Neural cell (in vitro differentiated cells): ENCODE measurements at regions not wholly inside any gene's neighbourhood (a gene's known extent, or its start where the extent isn't known, plus 50 kb on each side); places are given as distances from the start of the nearest gene placed in this dataset.

Experiments
- H2AFZ ChIP-seq: fragments of 200-600, 300-800 bp; sonication (generic), shearing (Covaris generic); 2 replicates; pipeline ENCODE4 v1.6.0; 2014; ENCODE audit warnings: low read depth, mild to moderate bottlenecking, antibody characterized with exemption, low read length, moderate library complexity
- H3F3A ChIP-seq: fragments of 200-600 bp; shearing (Covaris generic); 2 replicates; pipeline ENCODE4 v1.6.1; 2016; ENCODE audit warnings: mild to moderate bottlenecking, moderate library complexity, mixed read lengths, antibody characterized with exemption, low read length; ENCODE audit not compliant: insufficient read depth, poor library complexity, severe bottlenecking
- H3K27ac ChIP-seq: fragments of 200-600, 300-800 bp; sonication (generic), shearing (Covaris generic); 2 replicates; pipeline ENCODE4 v1.5.1; 2014; ENCODE audit warnings: mild to moderate bottlenecking, low read length, moderate library complexity
- H3K27me3 ChIP-seq: fragments of 300-800, 200-600 bp; sonication (generic), shearing (Covaris generic); 2 replicates; pipeline ENCODE4 v1.6.0; 2014; ENCODE audit warnings: mild to moderate bottlenecking, low read depth, low read length, moderate library complexity; ENCODE audit not compliant: insufficient read depth
- H3K36me3 ChIP-seq: fragments of 300-800, 200-600 bp; sonication (generic), shearing (Covaris generic); 2 replicates; pipeline ENCODE4 v1.5.1; 2014; ENCODE audit warnings: mild to moderate bottlenecking, antibody characterized with exemption, low read length, moderate library complexity; ENCODE audit not compliant: insufficient read depth
- H3K4me2 ChIP-seq: fragments of 300-800, 200-600 bp; sonication (generic), shearing (Covaris generic); 2 replicates; pipeline ENCODE4 v1.6.0; 2014; ENCODE audit warnings: mild to moderate bottlenecking, low read length
- H3K4me3 ChIP-seq: fragments of 300-800, 200-600 bp; sonication (generic), shearing (Covaris generic); 2 replicates; pipeline ENCODE4 v1.5.1; 2014; ENCODE audit warnings: mild to moderate bottlenecking, low read length, moderate library complexity
- H3K79me2 ChIP-seq: fragments of 200-600 bp; shearing (Covaris generic); replicated peaks from 2 replicates; pipeline ENCODE4 v1.6.0; 2014; ENCODE audit warnings: mild to moderate bottlenecking, low read length, moderate library complexity; ENCODE audit not compliant: insufficient read depth
- H3K9ac ChIP-seq: fragments of 300-800, 200-600 bp; sonication (generic), shearing (Covaris generic); 2 replicates; pipeline ENCODE4 v1.6.1; 2016; ENCODE audit warnings: mild to moderate bottlenecking, low read length, mixed read lengths
- H3K9me2 ChIP-seq: fragments of 200-600 bp; shearing (Covaris generic); 2 replicates; pipeline ENCODE4 v1.6.1; 2016; ENCODE audit warnings: mild to moderate bottlenecking, low read length, mixed read lengths; ENCODE audit not compliant: insufficient read depth
- H3K9me3 ChIP-seq: fragments of 200-600, 300-800 bp; sonication (generic), shearing (Covaris generic); 2 replicates; pipeline ENCODE4 v1.6.1; 2016; ENCODE audit warnings: mild to moderate bottlenecking, mixed run types, low read length, moderate library complexity, mixed read lengths
- H4K20me1 ChIP-seq: fragments of 200-600 bp; shearing (Covaris generic); 2 replicates; pipeline ENCODE4 v1.6.1; 2016; ENCODE audit warnings: mild to moderate bottlenecking, mixed run types; ENCODE audit not compliant: insufficient read depth
- EP300 ChIP-seq: fragments of 450-650 bp; conservative IDR thresholded peaks from 2 replicates; pipeline ENCODE4 v1.6.1; 2014; ENCODE audit warnings: antibody characterized with exemption, mild to moderate bottlenecking, moderate library complexity; ENCODE audit not compliant: poor library complexity, severe bottlenecking
- EZH2 ChIP-seq: fragments of 200-600, 300-800 bp; shearing (Covaris generic), sonication (generic); IDR thresholded peaks from 2 replicates; pipeline ENCODE4 v1.6.1; 2014; ENCODE audit warnings: antibody characterized with exemption, low read length, borderline replicate concordance, mild to moderate bottlenecking; ENCODE audit not compliant: insufficient read depth, poor library complexity, severe bottlenecking
- MXI1 ChIP-seq: fragments of 450-650 bp; conservative IDR thresholded peaks from 2 replicates; pipeline ENCODE4 v1.6.1; 2014; ENCODE audit warnings: antibody characterized with exemption, mild to moderate bottlenecking; ENCODE audit not compliant: poor library complexity, severe bottlenecking
- POLR2AphosphoS5 ChIP-seq: IDR thresholded peaks from 2 replicates; pipeline ENCODE4 v1.6.1; 2012
- RAD21 ChIP-seq: fragments of 450-650 bp; conservative IDR thresholded peaks from 2 replicates; pipeline ENCODE4 v1.6.1; 2014; ENCODE audit warnings: antibody characterized with exemption, mild to moderate bottlenecking, moderate library complexity
- SMC3 ChIP-seq: fragments of 450-650 bp; conservative IDR thresholded peaks from 2 replicates; pipeline ENCODE4 v1.6.1; 2014; ENCODE audit warnings: antibody characterized with exemption, mild to moderate bottlenecking, moderate library complexity; ENCODE audit not compliant: poor library complexity
- TAF1 ChIP-seq: IDR thresholded peaks from 2 replicates; pipeline ENCODE4 v1.6.1; 2012; ENCODE audit warnings: low read depth
- TF ChIP-seq, protein P1 (sequence below): IDR thresholded peaks from 2 replicates; pipeline ENCODE4 v1.6.1; 2012; ENCODE audit warnings: borderline replicate concordance
- TF ChIP-seq, protein P2 (sequence below): fragments of 450-650 bp; IDR thresholded peaks from 2 replicates; pipeline ENCODE4 v1.5.1; 2014; ENCODE audit warnings: antibody characterized with exemption, mild to moderate bottlenecking, moderate library complexity; ENCODE audit not compliant: poor library complexity, severe bottlenecking

DNA sequence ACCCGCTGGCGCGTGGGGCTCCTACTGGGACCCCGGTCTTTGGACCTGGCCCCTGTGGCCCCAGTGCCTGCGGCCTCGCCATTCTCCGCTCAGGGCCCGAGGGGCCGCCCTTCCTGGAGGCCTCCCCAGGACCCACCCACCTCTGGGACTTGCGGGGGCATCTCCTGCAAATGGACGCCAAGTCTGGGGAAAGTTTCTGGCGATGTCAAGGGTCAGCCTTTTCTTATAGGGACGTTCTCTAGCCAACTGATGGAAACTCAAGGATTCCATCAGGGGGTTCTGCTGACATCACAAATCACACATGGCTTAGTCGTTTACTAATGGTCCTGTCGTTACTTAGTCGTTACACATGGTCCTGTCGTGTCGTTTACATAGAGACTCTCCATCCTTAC lies 57.7 kb upstream of the RHOBTB1 start:
- no peaks in the 10 kb centered on the region for H3K9me3 ChIP-seq
- TF ChIP-seq MXI1 (no peak), POLR2AphosphoS5 (no peak), TAF1 (no peak)
- H3K27me3 ChIP-seq: peaks cover 4% of the 10 kb centered on the region
- H4K20me1 ChIP-seq: no peaks in the 10 kb centered on the region
- no peak overlapping the region for H2AFZ ChIP-seq
- no peak overlapping the region for H3K4me2 ChIP-seq
- H3K27ac ChIP-seq: no peak overlapping the region
- H3K4me3 ChIP-seq: peak overlapping the region; percentile 75
- H3K9ac ChIP-seq: peak overlapping the region; percentile 57
- no peaks in the 10 kb centered on the region for H3K79me2 ChIP-seq
- H3K9me2 ChIP-seq: no peaks in the 10 kb centered on the region
- H3K36me3 ChIP-seq: no peaks in the 10 kb centered on the region
- H3F3A ChIP-seq: no peaks in the 10 kb centered on the region

DNA sequence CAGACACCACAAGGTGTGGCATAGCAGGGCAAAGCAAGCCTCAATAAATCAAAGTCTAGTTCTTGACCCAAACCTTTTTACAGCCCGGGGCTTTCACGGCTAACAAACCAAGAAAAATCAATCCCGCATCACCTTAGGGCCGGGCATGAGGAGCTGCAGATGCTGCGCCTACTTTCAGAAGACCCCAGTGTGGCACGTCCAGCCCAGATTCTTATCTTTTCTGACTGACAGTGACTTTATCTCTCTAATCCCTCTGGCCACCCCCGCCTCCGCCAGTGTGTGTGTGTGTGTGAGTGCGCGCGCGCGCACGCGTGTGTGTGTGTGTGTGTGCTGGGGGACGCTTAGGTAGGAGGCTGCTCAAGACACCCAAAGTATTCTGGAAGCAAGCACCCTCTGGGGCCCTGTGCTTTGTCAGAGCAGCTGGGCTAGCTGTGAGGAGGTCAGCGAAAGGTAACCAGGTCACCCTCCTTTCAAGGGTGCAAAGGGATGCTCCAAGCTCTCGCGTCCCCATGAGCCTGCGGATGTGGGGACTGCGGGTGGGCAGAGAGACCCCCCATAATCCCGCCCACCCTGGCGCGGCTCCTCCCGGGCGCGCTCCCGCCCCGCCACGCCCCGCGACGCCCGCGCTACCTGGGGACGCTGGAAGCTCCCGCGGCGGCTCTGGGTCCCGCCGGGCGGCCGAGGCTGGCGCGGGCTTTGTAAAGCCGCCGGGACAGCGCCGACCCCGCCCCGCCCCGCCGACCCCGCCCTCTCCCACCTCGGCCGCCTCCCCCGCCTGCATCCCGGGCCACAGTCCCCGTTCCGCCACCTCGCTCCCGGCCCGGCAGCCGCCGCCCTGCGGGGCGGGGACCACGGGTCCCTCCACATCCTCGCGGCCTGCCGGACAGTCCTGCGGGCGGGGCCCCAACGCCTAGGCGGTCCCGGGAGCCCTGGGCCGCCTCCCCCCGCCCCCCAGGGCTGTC lies 57.1 kb upstream of the RHOBTB1 start:
- H3K4me3 ChIP-seq: peak overlapping the region; percentile 75
- H2AFZ ChIP-seq: peak overlapping the region; percentile 56
- no peaks in the 10 kb centered on the region for H3K9me3 ChIP-seq
- H3F3A ChIP-seq: no peaks in the 10 kb centered on the region
- no peak overlapping the region for H3K27ac ChIP-seq
- TF ChIP-seq, protein P1, sequence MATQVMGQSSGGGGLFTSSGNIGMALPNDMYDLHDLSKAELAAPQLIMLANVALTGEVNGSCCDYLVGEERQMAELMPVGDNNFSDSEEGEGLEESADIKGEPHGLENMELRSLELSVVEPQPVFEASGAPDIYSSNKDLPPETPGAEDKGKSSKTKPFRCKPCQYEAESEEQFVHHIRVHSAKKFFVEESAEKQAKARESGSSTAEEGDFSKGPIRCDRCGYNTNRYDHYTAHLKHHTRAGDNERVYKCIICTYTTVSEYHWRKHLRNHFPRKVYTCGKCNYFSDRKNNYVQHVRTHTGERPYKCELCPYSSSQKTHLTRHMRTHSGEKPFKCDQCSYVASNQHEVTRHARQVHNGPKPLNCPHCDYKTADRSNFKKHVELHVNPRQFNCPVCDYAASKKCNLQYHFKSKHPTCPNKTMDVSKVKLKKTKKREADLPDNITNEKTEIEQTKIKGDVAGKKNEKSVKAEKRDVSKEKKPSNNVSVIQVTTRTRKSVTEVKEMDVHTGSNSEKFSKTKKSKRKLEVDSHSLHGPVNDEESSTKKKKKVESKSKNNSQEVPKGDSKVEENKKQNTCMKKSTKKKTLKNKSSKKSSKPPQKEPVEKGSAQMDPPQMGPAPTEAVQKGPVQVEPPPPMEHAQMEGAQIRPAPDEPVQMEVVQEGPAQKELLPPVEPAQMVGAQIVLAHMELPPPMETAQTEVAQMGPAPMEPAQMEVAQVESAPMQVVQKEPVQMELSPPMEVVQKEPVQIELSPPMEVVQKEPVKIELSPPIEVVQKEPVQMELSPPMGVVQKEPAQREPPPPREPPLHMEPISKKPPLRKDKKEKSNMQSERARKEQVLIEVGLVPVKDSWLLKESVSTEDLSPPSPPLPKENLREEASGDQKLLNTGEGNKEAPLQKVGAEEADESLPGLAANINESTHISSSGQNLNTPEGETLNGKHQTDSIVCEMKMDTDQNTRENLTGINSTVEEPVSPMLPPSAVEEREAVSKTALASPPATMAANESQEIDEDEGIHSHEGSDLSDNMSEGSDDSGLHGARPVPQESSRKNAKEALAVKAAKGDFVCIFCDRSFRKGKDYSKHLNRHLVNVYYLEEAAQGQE: no peak
- TF ChIP-seq SMC3 (peak; percentile 37), RAD21 (peak; percentile 14), POLR2AphosphoS5 (no peak)
- TF ChIP-seq, protein P2, sequence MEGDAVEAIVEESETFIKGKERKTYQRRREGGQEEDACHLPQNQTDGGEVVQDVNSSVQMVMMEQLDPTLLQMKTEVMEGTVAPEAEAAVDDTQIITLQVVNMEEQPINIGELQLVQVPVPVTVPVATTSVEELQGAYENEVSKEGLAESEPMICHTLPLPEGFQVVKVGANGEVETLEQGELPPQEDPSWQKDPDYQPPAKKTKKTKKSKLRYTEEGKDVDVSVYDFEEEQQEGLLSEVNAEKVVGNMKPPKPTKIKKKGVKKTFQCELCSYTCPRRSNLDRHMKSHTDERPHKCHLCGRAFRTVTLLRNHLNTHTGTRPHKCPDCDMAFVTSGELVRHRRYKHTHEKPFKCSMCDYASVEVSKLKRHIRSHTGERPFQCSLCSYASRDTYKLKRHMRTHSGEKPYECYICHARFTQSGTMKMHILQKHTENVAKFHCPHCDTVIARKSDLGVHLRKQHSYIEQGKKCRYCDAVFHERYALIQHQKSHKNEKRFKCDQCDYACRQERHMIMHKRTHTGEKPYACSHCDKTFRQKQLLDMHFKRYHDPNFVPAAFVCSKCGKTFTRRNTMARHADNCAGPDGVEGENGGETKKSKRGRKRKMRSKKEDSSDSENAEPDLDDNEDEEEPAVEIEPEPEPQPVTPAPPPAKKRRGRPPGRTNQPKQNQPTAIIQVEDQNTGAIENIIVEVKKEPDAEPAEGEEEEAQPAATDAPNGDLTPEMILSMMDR: no peak
- H3K9me2 ChIP-seq: no peaks in the 10 kb centered on the region
- no peaks in the 10 kb centered on the region for H4K20me1 ChIP-seq
- peak overlapping the region; percentile 57 for H3K9ac ChIP-seq
- H3K27me3 ChIP-seq: peaks cover 4% of the 10 kb centered on the region
- no peaks in the 10 kb centered on the region for H3K36me3 ChIP-seq
- H3K79me2 ChIP-seq: no peaks in the 10 kb centered on the region
- peak overlapping the region; percentile 73 for H3K4me2 ChIP-seq

DNA sequence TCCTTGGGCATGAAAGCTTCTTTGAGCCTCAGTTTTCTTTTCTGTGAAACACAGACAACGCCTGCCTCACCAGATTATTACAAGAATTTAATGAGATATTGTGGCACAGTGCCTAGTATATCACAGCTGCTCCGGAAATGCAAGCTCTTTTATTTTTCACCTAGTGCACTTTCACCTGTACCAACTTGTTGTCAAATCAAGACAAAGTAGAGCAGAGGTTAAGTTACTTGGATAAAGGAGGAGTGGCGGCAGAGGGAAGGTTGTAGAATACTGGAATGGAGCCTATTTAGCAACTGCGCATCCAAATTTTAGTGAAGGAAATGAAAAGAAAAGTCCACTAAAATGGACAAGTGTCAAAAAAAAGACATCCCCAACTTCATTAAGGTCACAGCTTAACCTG lies 54.9 kb upstream of the RHOBTB1 start:
- Histone ChIP-seq H3F3A (no peaks in the 10 kb centered on the region), H4K20me1 (no peaks in the 10 kb centered on the region), H3K36me3 (no peaks in the 10 kb centered on the region), H3K27ac (no peak overlapping the region), H3K27me3 (peaks cover 4% of the 10 kb centered on the region), H3K4me2 (no peak overlapping the region), H3K79me2 (no peaks in the 10 kb centered on the region), H2AFZ (no peak overlapping the region), H3K9ac (no peak overlapping the region), H3K4me3 (no peak overlapping the region), H3K9me3 (no peaks in the 10 kb centered on the region), H3K9me2 (no peaks in the 10 kb centered on the region)
- TF ChIP-seq SMC3: no peak
- TF ChIP-seq MXI1: no peak
- TF ChIP-seq EP300: no peak
- TF ChIP-seq, protein P1: no peak
- TF ChIP-seq TAF1: no peak
- TF ChIP-seq EZH2: no peak
- no peak for TF ChIP-seq RAD21
- no peak for TF ChIP-seq POLR2AphosphoS5
